NCI-H82 (cell line): ENCODE measurements at regions not wholly inside any gene's neighbourhood (a gene's known extent, or its start where the extent isn't known, plus 50 kb on each side); places are given as distances from the start of the nearest gene placed in this dataset.

ENCODE experiments used
- DNase-seq: peaks from one replicate; lab custom pipeline; 2025; lab: John Stamatoyannopoulos, UW

DNA sequence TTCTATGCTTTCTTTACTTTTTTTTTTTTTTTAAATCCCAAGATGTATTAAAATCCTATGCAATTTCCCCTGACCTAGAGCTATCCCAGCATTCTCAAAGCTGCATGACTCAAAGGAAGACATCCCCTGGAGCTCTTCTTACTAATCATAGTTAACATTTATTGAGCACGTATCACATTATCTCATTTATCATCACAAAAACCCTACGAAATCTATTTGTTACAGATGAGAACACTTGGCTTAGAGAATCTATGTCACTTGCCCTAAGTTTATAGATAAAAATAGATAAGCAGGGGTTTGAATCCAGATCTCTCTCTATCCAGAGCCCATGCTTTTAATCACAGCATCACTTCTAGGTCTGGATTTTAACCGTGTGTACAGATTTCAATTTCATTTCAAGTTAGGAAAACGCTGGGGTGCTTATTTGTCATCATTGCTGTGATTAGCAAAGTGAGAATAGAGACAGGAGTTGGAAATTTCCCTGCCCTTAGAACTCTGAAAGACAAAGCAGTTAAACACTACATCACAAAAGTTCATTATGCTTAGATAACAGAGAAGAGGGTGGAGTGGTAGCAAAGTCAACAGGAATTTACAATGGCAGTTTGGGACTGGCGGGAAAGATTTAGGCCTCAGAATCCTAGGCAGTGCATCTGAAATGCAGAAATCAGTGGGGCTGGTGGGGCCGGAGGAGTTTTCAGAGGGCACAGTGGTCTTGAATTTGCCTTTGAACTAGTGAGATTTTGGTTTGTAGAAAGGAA lies 177.7 kb upstream of the FRMD6 start:
- DNase-seq, result no peak

DNA sequence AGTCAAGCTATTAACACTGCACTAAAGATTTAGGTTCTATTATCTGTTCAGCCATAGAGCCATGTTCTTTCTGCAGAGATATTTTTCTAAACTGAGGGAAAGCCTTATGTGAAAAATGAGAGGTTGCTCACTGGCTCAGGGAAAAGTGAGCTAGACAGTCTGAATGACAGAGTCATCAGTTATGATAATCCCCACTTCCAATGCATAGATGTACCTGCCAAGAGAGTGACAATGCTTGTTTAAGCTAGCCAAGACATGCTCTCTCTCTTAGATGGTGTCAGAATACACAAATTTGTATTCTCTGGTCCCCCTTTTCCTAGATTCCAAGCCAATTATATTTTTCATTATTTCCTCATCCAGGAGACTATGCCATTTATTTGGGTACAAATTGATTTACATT lies 176.9 kb upstream of the FRMD6 start:
- peak; percentile 1 for DNase-seq

DNA sequence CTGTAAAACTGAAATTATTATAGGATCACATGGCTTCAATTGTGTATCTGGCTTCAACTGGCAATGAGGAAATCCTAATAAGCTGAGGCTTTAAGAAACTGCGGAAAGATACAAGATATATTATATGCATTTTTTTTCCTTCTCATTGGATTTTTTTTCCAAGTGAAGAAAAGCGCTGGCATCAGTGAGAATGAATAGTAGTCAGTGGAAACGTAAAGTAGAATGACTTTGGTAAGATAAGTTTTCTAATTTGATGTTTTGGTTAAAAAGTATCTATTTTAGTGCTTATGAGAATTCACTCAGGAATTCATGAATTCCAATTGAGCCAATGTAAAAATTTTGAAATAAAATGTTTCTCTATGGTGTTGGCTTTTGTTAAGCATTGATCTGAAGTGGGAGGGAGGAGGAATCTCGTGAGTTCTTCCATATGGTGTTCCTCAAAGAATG lies 173.5 kb upstream of the FRMD6 start:
- DNase-seq, result no peak

DNA sequence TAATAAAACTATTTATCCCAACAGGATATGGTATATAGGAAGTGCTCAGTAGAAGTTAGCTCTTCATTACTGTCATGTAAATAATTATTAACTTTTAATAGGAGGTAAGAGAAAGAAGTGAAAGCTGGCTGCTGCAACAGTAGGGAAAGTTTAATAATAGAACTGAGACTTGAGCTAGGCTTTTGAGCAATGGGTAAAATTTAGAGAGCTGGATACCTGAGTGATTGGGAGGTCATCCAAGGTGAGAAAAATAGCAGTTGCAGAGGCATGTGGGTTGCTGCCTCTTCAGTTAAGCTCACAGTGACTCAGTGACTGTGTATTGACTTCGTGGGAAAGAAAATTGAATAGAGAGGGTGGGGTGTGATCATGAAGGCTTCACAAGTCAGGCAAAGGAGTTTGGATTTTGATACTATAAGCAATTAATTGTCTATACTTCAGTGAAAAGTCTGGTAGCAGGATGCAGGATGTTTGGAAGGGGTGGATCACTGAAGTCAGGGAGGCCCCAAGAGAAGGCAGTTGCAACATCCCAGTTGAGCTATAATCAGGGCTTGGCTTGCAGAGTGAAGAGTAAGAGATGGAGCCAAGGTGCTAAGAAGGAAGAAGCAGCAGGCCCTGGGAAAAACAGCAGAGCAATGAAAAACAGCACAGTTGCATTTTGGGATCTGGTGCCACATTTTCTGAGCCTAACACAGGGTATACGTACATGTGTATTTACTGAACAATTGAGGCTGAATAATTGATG lies 172.0 kb upstream of the FRMD6 start:
- DNase-seq, result no peak

DNA sequence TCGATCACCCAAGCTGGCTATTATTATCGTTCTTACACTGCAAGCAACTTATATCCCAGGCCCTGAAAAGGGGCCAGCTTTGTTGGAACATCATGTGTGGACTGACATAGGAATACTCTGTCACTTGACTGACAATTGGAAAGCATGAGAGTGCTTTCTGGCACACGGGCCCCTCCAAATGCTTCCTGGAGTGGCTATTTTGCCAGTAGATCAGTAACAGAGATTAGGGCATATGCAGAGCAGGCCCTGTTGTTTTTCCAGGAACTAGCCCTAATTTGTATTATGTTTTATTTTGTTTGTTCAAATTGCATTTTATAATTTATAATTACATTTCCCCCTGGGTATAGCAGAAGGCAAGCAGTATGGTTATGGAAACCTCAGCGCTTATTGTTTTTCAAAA lies 170.1 kb upstream of the FRMD6 start:
- DNase-seq, result no peak

DNA sequence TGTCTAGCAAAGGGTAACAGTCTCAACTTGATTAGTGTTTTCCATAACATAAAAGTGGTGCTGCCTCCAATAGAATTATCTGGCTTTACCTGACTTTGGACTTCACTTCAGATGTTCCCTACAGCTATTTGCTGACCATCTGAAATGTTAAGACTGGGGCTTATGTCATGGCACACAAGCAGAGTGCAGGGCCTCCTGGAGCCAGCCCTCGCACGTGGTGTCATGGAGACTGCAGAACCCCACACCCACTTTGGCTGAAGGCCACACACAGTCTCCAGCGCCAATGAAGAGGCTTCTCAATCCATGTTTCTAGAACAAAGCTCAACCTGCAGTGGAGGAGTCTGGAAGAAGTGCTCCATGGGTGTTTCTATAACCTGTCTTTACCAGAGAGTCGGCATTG lies 169.6 kb upstream of the FRMD6 start:
- DNase-seq, result no peak

DNA sequence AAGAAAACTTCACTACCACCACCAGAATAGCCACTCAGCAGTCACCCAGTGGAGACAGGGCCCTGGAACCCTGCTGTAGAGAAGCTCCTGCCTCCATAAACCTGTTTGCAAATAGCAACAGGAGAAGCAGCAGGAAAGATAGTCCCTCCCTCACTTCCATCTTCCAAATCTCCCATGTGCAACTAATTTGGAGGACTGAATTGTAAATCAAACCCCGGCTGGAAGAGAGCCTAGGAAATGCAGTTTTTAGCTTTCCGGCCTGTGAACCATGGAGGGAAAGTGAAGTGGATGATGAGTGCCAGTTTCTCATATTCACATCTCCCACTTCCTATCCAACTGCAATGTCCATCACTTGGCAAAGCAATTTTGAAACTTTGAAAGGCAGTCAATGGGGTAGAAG lies 167.2 kb upstream of the FRMD6 start:
- DNase-seq, result no peak

DNA sequence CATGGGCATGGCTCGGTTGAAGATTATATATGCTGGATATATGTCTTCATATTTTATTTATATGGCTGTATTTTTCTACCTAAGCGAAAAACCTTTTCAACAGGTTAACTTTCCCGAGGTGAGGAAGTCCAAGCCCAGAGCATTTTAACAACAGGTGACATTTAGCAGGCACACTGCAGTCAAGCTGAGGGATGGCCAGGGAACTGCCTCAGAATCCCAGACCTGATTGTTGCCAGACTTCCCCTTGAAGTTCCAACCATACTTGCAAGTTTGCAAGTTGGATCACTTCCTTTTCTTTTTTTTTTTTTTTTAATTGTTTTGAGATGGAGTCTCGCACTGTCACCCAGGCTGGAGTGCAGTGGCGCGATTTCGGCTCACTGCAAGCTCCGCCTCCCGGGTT lies 166.0 kb upstream of the FRMD6 start:
- DNase-seq, result no peak

DNA sequence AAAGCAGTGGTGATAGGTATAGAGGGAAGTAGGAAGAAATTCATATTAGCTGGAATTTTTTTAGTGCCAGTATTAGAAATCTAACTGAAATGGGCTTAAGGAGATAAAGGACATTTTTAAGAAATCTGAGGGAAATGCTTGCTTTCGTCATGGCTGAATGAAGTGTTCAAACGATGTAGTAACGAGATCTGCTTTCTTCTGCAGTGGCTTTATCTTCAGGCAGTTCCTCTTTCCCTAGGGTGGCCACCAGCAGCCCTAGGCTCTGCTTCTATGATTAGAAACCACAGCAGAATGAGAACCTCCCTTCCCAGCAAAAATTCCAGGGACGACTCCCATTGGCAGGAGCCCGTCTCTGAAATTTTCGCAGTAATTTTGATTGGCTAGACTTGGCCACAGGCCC lies 163.9 kb upstream of the FRMD6 start:
- DNase-seq, result no peak

DNA sequence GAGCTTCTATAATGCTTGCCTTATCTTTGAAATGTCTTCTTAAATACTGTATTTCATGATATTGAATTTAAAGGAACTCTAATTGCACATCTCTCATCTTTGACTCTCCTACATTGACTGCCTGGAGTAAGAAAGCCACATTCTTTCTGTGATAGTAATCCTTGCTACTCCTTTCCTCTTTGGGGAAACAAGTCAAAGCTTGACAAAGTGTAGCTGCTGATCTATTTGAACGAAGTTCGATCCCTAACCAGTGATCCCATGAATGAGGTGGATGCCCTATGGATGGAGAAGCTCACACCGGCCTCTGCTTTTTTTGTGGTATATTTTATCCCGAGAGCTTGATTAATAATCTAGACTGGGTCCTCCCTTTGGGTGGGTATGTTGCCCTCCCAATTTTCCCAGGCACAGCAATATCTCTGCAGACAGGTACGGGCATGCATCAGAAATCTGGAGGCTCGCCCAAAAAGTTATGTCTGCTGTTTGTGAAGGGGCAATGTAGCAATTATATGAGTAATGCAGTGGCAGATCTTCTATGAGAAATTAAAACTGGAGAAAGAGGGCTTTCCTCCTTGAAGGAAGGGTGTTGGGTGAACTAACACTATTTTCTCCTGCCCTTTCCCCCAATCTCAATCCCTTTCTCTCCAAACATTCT lies 163.0 kb upstream of the FRMD6 start:
- no peak for DNase-seq

DNA sequence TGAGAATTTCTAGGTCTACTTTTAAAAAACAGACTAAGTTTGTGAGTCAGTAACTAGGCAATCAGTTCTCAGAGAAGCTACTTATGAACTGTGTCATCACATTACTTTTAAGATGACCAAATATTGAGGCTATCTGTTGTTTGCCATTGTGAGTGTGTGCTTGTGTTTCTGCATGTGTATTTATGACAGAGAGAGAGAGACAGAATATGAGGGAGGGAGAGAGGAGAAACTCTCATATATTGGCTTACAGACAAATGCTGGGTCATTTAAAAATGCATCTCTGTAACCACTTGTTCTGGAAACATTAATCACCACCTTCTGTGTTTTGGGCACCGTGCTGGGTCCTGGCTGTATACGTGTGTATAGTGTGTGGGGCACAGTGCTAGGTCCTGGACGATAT lies 161.5 kb upstream of the FRMD6 start:
- DNase-seq, result no peak

DNA sequence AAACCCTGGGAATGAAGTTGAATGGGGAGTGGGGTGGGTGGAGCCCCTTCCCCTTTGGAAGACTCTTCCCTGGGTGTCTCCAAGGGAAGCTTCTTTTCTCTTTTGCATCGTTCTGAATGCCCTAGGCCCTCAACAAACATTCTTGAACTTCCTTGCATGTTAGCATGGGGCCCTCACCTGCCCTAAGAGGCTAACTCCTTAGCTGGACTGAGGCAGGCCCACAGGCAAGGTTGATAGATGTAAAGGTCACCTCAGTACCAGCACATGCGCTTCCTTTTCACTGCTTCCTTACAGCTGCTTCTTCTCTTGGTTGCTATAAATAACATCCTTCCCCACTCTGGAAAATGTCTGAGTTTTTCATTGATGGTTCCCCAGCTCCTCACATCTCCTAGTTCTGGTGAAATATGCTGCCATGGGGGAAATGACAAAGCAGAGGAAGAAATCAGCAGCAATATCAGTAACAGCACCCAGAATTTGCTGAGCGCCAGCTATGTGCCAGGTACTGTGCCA lies 160.6 kb upstream of the FRMD6 start:
- no peak for DNase-seq

DNA sequence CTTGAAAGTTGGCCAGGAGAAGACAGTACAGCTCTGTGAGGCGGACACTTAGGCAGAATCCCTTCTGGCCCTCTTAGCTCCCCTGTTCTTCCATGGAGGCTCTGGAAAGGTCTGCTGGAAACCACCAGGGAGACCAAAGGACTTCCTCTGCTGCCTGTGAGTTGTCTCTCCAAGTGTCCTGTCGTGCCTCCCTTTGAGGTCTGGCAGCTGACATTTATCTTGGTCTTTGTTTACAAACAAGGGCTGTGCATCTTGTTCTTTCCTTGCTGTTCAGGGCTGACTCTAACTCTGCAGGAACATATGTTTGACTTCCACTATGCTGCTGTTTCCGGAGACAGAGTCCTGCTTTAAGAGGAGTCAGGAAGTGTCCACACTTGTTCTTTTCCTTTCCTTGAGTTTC lies 159.9 kb upstream of the FRMD6 start:
- no peak for DNase-seq

DNA sequence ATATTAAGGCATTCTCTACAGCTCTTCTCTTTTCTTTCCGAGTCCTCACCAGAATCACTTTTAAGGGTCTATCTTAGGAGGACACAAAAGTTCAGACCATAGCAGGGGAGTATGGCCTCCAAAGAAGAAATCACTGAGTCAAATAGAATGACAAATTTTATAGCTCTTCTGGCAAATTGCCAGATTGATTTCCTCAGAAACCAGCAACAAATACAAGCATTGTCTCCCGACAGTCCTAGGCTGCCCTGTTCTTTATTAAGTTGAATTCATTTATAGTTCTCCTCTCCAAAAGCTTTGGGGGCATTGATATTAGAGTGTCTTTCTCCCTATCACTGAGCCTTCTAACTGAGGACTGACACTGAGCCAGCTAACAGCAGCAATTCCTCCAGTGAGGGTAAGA lies 156.4 kb upstream of the FRMD6 start:
- no peak for DNase-seq

DNA sequence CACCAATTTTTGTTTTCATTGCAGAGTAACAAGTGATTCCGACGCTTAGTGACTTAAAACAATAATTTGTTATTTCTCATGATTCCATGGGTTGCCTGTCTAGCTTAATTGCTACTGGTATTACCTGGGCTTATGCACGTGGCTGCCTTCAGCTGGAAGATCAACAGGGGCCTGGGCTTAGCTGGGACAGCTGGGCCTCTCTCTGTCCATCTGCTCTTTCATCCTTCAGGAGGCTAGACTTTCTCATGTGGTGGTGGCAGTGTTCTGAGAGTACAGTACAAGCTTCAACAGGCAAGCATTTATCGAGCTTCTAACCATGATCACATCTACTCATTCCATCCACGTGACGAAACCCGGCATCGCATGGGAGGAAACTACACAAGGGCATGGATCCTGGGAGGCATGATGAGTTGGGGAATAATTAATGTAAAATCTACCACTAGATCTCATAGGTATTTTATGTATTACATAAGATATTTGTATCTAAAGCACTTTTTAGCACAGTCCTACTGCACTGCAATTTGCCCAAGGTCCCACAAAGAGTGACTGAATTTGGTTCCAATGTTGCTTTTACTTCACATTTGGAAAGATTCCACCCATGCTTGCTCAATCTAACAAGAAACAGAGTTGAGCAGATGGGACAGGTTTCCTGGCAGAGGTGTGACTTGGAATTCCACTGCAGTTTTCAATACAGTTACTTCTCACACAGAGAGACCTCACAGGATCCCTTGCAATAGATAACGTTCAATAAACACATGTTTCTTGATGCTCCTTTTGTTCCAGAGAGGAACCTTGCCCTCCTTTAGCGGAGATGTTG lies 153.1 kb upstream of the FRMD6 start:
- DNase-seq, result peak; percentile 89

DNA sequence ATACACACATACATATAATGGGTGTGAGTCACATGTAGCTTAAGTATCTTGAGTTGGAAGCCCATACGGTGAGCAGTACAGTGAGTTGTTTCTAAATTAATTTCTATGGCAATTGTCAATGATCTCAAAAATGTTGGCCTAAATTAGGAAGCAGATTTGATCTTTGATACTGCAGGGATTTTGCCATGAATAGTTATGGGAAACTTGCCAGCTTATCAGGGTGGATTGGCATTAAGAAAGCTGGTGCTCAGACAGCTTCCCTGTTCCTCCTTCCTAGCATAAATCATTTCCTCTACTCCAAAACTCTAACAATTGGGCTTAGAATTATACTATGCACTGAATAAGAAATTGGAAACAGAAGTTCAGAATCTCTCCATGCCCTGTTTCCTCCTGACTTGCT lies 150.9 kb upstream of the FRMD6 start:
- no peak for DNase-seq

DNA sequence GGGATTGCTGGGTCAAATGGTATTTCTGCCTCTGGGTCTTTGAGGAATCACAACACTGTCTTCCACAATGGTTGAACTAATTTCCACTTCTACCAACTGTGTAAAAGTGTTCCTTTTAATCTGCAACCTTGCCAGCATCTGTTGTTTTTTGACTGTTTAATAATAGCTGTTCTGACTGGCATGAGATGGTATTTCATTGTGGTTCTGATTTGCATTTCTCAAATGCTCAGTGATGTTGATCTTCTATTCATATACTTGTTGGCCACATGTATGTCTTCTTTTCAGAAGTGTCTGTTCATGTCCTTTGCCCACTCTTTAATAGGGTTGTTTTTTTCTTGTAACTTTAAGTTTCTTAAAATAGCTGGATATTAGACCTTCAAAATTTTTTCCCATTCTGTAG lies 150.0 kb upstream of the FRMD6 start:
- DNase-seq, result no peak

DNA sequence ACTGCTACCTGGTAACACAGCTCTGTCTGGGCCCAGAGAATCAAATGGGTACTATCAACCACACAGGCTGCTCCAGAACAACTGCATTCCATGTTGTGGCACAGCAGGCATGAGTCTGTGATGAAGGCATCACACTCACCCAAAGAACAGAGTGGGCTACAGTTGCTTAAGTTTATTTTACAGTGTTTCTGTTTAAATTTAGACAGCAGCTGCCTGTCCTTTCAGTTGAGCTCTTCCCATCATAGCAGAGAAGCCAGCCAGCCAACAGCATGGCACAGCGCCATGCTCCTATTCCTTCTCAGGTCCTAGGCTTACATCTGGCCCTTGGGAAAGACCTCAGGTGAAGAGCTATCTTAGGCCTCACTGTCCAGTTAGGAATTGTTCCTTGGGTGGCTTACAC lies 147.0 kb upstream of the FRMD6 start:
- DNase-seq, result no peak

DNA sequence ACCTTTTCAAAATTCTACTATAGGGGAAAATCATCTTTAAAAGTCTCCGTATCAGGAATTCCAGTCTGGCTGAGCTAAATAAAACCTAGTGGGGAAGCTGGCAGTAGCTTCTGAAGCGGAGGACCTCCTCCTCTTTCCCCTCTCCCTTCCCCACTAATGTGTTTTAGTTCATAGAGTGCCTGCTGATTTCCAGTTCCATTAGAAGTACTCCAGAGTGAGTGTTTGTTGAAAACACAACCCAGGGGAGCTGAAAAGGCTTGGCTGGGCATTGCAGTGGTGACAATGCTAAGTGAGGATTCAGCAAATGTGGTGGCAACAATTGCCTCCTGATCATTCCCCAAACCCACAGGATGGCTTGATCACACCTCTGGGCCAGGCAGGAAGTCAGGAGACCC lies 144.2 kb upstream of the FRMD6 start:
- DNase-seq, result no peak

DNA sequence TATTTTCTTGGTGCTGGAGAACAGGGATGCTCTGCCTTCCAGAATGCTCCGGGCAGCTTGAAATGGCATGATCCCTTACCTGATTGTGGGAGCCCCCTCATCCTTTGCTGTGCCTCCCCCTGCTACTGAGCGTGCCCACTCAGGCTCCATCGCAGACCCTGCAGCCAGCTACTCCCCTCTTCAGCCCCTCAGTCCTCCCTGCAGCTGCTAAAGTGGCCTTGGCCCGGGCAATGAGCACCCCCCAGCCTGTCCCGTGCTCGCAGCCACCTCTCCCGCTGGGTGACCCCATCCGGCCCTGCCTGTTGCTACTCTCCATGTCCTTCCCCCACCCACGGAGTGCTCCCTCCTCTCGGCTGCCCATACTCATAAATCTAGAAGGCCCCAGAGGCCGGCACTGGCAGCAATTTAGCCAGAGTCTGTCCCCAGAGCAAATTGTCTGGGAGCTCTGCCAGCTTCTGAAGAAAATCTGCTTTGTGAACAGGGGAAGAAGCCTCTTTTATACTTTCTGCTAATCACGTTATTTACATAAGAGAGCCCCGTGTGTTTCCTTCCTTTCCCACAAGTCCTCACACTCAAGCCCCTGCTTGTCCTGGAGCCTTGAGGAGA lies 143.7 kb upstream of the FRMD6 start:
- peak; percentile 50 for DNase-seq

DNA sequence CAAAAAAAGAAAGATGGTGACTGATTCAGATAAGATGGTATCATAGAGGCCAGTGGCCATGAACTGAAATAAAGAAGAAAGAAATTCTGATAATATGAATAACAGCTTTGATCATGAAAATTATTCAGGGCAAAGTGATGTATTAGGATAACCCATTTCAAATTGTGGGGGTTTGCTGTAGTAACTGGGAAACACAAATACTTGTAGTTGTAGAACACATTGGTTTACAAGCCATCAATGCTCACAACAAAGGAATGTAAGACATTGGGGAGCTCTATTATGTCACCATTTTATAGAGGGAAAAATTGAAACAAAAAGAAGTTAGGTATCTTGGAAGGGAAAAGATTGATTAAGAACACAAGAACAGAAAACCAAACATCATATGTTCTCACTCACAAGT lies 140.4 kb upstream of the FRMD6 start:
- DNase-seq, result no peak

DNA sequence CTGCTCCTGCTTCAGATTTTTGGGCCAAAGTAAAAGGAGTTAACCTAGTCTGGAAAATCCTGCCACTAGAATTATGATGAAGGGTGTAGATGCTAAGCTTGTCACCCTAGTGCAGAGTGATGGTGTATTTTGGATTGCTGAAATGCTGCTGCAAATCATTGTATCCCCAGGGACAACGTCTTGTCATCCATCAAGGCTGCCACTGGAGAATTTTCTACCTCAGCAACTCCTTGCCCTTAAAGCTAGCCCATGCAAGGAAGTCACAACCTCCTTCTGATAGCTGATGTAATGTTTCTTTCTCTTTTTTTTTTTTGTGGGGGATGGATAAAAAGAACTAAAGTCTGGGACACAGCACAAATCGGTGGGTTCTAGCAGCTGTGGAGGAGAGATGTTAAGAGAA lies 139.4 kb upstream of the FRMD6 start:
- no peak for DNase-seq
